ENCODE measurements at regions not wholly inside any gene's neighbourhood (a gene's known extent, or its start where the extent isn't known, plus 50 kb on each side); places are given as distances from the start of the nearest gene placed in this dataset.

DNA sequence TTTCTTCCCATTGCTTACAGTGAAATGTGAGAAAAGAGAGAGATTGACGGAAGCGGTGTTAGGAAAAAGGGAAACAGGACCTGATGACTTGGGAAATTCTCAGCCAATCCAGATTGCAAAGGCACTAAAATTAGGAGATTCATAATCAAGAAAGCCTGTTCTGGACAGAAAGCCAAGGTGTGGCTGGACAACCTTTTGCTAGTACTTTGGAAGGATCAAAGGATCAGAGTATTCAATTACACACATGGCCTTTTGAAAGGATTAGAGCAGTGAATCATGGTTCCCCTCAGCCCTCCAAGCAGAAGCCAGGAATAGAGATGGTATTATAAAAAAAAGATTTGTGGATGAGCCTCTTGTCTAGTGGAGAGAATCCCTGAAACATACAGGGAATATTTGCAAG, 669.8 kb upstream of the ADAMTS5 start:
- ChIA-PET CTCF (ENCODE audit: partially characterized antibody) (no interaction called here), POLR2A (ENCODE audit: partially characterized antibody) (no interaction called here)
- DNase-seq: no peak
- Histone ChIP-seq H3K36me3 (ENCODE audit: insufficient read depth, low read length) (no peaks in the 10 kb centered on the region), H3K27ac (ENCODE audit: low read depth, low read length) (no peak overlapping the region), H3K27me3 (ENCODE audit: insufficient read depth, low read length) (no peaks in the 10 kb centered on the region), H3K4me1 (ENCODE audit: insufficient read depth, low read length) (no peaks in the 10 kb centered on the region), H3K4me3 (ENCODE audit: low read length in 2 of 2) (no peak overlapping the region), H3K9me3 (ENCODE audit: control insufficient read depth in 1 of 2, low read length in 2 of 2) (no peaks in the 10 kb centered on the region)
- H3K9me3 Mint-ChIP-seq: peaks cover 0 to 6% (median 3%) of the 10 kb centered on the region in 8 donors
- no peaks in the 10 kb centered on the region for H3K36me3 Mint-ChIP-seq
- intact Hi-C loops (cut with micrococcal nuclease): no loop called here
- no peaks in the 10 kb centered on the region for H3K4me1 Mint-ChIP-seq
- H3K27me3 Mint-ChIP-seq: no peaks in the 10 kb centered on the region
- H3K27ac Mint-ChIP-seq: no peak overlapping the region
- no peak overlapping the region for H3K4me3 Mint-ChIP-seq

DNA sequence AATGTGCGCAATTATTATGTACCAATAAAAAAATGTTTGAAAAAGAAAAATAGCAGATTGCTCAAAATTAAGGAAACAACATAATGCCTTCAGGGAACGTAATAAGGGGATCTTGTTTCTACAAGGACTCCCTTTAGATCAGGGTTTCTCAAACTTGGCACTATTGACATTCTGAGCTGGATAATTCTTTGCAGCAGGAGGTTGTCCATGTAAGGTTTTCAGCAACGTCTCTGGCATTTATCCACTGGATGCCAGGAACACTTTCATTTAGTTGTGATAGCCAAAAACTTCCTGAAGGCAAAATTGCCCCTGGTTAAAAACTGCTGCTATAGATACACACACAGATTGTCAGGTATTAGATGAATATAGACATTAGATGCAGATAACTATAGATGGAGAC, 666.7 kb upstream of the ADAMTS5 start:
- no peaks in the 10 kb centered on the region for H3K36me3 ChIP-seq (ENCODE audit: insufficient read depth, low read length)
- H3K4me3 Mint-ChIP-seq: no peak overlapping the region
- no peak overlapping the region for H3K27ac ChIP-seq (ENCODE audit: low read depth, low read length)
- POLR2A ChIA-PET (ENCODE audit: partially characterized antibody): no interaction called here
- no peaks in the 10 kb centered on the region for H3K27me3 ChIP-seq (ENCODE audit: insufficient read depth, low read length)
- no peak for DNase-seq
- no peaks in the 10 kb centered on the region for H3K27me3 Mint-ChIP-seq
- no peaks in the 10 kb centered on the region for H3K36me3 Mint-ChIP-seq
- H3K9me3 ChIP-seq (ENCODE audit: control insufficient read depth in 1 of 2, low read length in 2 of 2): no peaks in the 10 kb centered on the region
- H3K27ac Mint-ChIP-seq: no peak overlapping the region
- peaks cover 0 to 6% (median 3%) of the 10 kb centered on the region in 8 donors for H3K9me3 Mint-ChIP-seq
- H3K4me1 ChIP-seq (ENCODE audit: insufficient read depth, low read length): no peaks in the 10 kb centered on the region
- H3K4me1 Mint-ChIP-seq: no peaks in the 10 kb centered on the region
- H3K4me3 ChIP-seq (ENCODE audit: low read length in 2 of 2): no peak overlapping the region
- intact Hi-C loops (cut with micrococcal nuclease): no loop called here
- CTCF ChIA-PET (ENCODE audit: partially characterized antibody): no interaction called here

GRCh38 chr21:27631471-27631870, 664.6 kb upstream of the ADAMTS5 start:
- ChIA-PET CTCF (ENCODE audit: partially characterized antibody) (no interaction called here), POLR2A (ENCODE audit: partially characterized antibody) (no interaction called here)
- no peak overlapping the region for H3K4me3 Mint-ChIP-seq
- H3K9me3 Mint-ChIP-seq: peaks cover 0 to 6% (median under 1%) of the 10 kb centered on the region in 8 donors
- H3K27me3 Mint-ChIP-seq: no peaks in the 10 kb centered on the region
- Histone ChIP-seq H3K27me3 (ENCODE audit: insufficient read depth, low read length) (no peaks in the 10 kb centered on the region), H3K27ac (ENCODE audit: low read depth, low read length) (no peak overlapping the region), H3K4me3 (ENCODE audit: low read length in 2 of 2) (no peak overlapping the region), H3K9me3 (ENCODE audit: control insufficient read depth in 1 of 2, low read length in 2 of 2) (no peaks in the 10 kb centered on the region), H3K36me3 (ENCODE audit: insufficient read depth, low read length) (no peaks in the 10 kb centered on the region), H3K4me1 (ENCODE audit: insufficient read depth, low read length) (no peaks in the 10 kb centered on the region)
- H3K36me3 Mint-ChIP-seq: no peaks in the 10 kb centered on the region
- intact Hi-C loops (cut with micrococcal nuclease): no loop called here
- H3K27ac Mint-ChIP-seq: no peak overlapping the region
- DNase-seq: no peak
- H3K4me1 Mint-ChIP-seq: no peaks in the 10 kb centered on the region

- Histone ChIP-seq H3K4me1 (ENCODE audit: insufficient read depth, low read length) (no peaks in the 10 kb centered on the region), H3K9me3 (ENCODE audit: control insufficient read depth in 1 of 2, low read length in 2 of 2) (no peaks in the 10 kb centered on the region), H3K4me3 (ENCODE audit: low read length in 2 of 2) (no peak overlapping the region), H3K27ac (ENCODE audit: low read depth, low read length) (no peak overlapping the region), H3K36me3 (ENCODE audit: insufficient read depth, low read length) (no peaks in the 10 kb centered on the region), H3K27me3 (ENCODE audit: insufficient read depth, low read length) (no peaks in the 10 kb centered on the region)
- Mint-ChIP-seq H3K4me1 (no peaks in the 10 kb centered on the region), H3K4me3 (no peak overlapping the region), H3K9me3 (peaks cover 0 to 12% (median 3%) of the 10 kb centered on the region in 8 donors), H3K36me3 (no peaks in the 10 kb centered on the region), H3K27me3 (no peaks in the 10 kb centered on the region), H3K27ac (no peak overlapping the region)
- ChIA-PET CTCF (ENCODE audit: partially characterized antibody) (interaction anchor here (1.7 kb wide), 1 partner anchor 12 kb away, joined by 5 read pairs; no protein-coding TSS in a partner anchor), POLR2A (ENCODE audit: partially characterized antibody) (no interaction called here)
- no peak for DNase-seq
- intact Hi-C loops (cut with micrococcal nuclease): no loop called here
Observed at GRCh38 chr21:27622631-27623030, 655.7 kb upstream of the ADAMTS5 start.

- ChIA-PET POLR2A (ENCODE audit: partially characterized antibody) (no interaction called here), CTCF (ENCODE audit: partially characterized antibody) (no interaction called here)
- Histone ChIP-seq H3K4me1 (ENCODE audit: insufficient read depth, low read length) (no peaks in the 10 kb centered on the region), H3K27me3 (ENCODE audit: insufficient read depth, low read length) (no peaks in the 10 kb centered on the region), H3K36me3 (ENCODE audit: insufficient read depth, low read length) (no peaks in the 10 kb centered on the region), H3K4me3 (ENCODE audit: low read length in 2 of 2) (no peak overlapping the region), H3K9me3 (ENCODE audit: control insufficient read depth in 1 of 2, low read length in 2 of 2) (no peaks in the 10 kb centered on the region), H3K27ac (ENCODE audit: low read depth, low read length) (no peak overlapping the region)
- Mint-ChIP-seq H3K27me3 (no peaks in the 10 kb centered on the region), H3K9me3 (peaks cover 0 to 15% (median 3%) of the 10 kb centered on the region in 8 donors), H3K4me3 (no peak overlapping the region), H3K36me3 (no peaks in the 10 kb centered on the region), H3K4me1 (no peaks in the 10 kb centered on the region), H3K27ac (no peak overlapping the region)
- intact Hi-C loops (cut with micrococcal nuclease): no loop called here
- DNase-seq: no peak
Observed at GRCh38 chr21:27614231-27614630, 647.3 kb upstream of the ADAMTS5 start.

GRCh38 chr21:27606422-27606821, 639.5 kb upstream of the ADAMTS5 start:
- CTCF ChIA-PET (ENCODE audit: partially characterized antibody): no interaction called here
- Mint-ChIP-seq H3K27me3 (peaks cover 0 to 1% of the 10 kb centered on the region in 2 donors), H3K4me3 (no peak overlapping the region), H3K27ac (no peak overlapping the region), H3K4me1 (no peaks in the 10 kb centered on the region), H3K9me3 (peaks cover 0 to 18% (median 6%) of the 10 kb centered on the region in 8 donors), H3K36me3 (no peaks in the 10 kb centered on the region)
- H3K9me3 ChIP-seq (ENCODE audit: control insufficient read depth in 1 of 2, low read length in 2 of 2): no peaks in the 10 kb centered on the region
- no peaks in the 10 kb centered on the region for H3K36me3 ChIP-seq (ENCODE audit: insufficient read depth, low read length)
- intact Hi-C loops (cut with micrococcal nuclease): no loop called here
- H3K4me1 ChIP-seq (ENCODE audit: insufficient read depth, low read length): no peaks in the 10 kb centered on the region
- H3K27me3 ChIP-seq (ENCODE audit: insufficient read depth, low read length): no peaks in the 10 kb centered on the region
- H3K27ac ChIP-seq (ENCODE audit: low read depth, low read length): no peak overlapping the region
- POLR2A ChIA-PET (ENCODE audit: partially characterized antibody): no interaction called here
- no peak for DNase-seq
- no peak overlapping the region for H3K4me3 ChIP-seq (ENCODE audit: low read length in 2 of 2)

DNA sequence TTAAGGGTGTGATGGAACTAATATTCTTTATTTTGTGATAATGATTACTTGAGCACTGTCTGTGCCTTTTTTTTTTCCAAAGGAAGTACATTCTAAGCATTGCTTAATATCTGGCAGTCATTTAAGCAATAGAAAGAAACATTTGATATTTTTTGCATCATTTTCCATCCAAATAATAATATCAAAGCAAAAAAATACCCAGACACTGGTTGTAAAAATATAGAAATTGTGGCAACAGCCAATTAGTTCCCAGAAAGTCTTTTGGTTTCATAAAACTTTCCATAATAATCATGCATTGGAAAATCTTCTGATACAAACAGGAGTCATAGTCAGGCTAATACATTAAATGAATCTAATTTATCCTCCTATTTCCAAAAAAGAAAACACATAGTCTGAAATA, 629.3 kb upstream of the ADAMTS5 start:
- no peaks in the 10 kb centered on the region for H3K27me3 Mint-ChIP-seq
- no peaks in the 10 kb centered on the region for H3K36me3 Mint-ChIP-seq
- Histone ChIP-seq H3K4me3 (ENCODE audit: low read length in 2 of 2) (no peak overlapping the region), H3K4me1 (ENCODE audit: insufficient read depth, low read length) (no peaks in the 10 kb centered on the region), H3K27me3 (ENCODE audit: insufficient read depth, low read length) (no peaks in the 10 kb centered on the region), H3K9me3 (ENCODE audit: control insufficient read depth in 1 of 2, low read length in 2 of 2) (no peaks in the 10 kb centered on the region), H3K27ac (ENCODE audit: low read depth, low read length) (no peak overlapping the region), H3K36me3 (ENCODE audit: insufficient read depth, low read length) (no peaks in the 10 kb centered on the region)
- H3K4me3 Mint-ChIP-seq: no peak overlapping the region
- H3K4me1 Mint-ChIP-seq: no peaks in the 10 kb centered on the region
- ChIA-PET POLR2A (ENCODE audit: partially characterized antibody) (no interaction called here), CTCF (ENCODE audit: partially characterized antibody) (no interaction called here)
- H3K9me3 Mint-ChIP-seq: peaks cover 0 to 12% (median 2%) of the 10 kb centered on the region in 8 donors
- no peak overlapping the region for H3K27ac Mint-ChIP-seq
- intact Hi-C loops (cut with micrococcal nuclease): no loop called here
- DNase-seq: no peak

DNA sequence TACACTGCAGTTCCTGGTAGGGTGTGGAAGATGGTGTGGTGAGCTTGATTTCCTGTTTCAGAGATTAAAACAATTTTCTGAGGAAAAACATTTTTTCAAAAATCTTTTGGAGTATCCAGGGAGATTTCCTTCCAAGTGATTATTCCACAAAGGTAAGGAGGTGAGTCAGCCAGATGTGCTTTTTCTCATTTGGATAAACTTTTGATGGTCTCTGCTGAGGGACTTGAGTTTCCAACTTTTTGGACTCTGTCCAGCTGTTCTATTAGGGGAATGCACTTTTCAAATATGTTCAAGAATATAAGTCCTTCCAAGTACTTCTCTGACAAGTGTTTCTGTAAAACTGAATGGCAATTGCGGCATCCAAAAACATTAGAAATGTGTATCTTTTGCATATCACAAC, 628.8 kb upstream of the ADAMTS5 start:
- Histone ChIP-seq H3K27ac (ENCODE audit: low read depth, low read length) (no peak overlapping the region), H3K27me3 (ENCODE audit: insufficient read depth, low read length) (no peaks in the 10 kb centered on the region), H3K36me3 (ENCODE audit: insufficient read depth, low read length) (no peaks in the 10 kb centered on the region), H3K9me3 (ENCODE audit: control insufficient read depth in 1 of 2, low read length in 2 of 2) (no peaks in the 10 kb centered on the region), H3K4me1 (ENCODE audit: insufficient read depth, low read length) (no peaks in the 10 kb centered on the region), H3K4me3 (ENCODE audit: low read length in 2 of 2) (no peak overlapping the region)
- ChIA-PET POLR2A (ENCODE audit: partially characterized antibody) (no interaction called here), CTCF (ENCODE audit: partially characterized antibody) (no interaction called here)
- intact Hi-C loops (cut with micrococcal nuclease): no loop called here
- no peaks in the 10 kb centered on the region for H3K4me1 Mint-ChIP-seq
- H3K9me3 Mint-ChIP-seq: peaks cover 0 to 12% (median 2%) of the 10 kb centered on the region in 8 donors
- no peak overlapping the region for H3K4me3 Mint-ChIP-seq
- H3K27me3 Mint-ChIP-seq: no peaks in the 10 kb centered on the region
- no peaks in the 10 kb centered on the region for H3K36me3 Mint-ChIP-seq
- DNase-seq: no peak
- H3K27ac Mint-ChIP-seq: no peak overlapping the region

Data from CD4-positive, alpha-beta memory T cell (primary cell).